SU-DHL-6 (cell line): ENCODE measurements at regions not wholly inside any gene's neighbourhood (a gene's known extent, or its start where the extent isn't known, plus 50 kb on each side); places are given as distances from the start of the nearest gene placed in this dataset.

ENCODE experiments used
- H2AFZ ChIP-seq: fragments of 200-600 bp; sonication (generic); 2 replicates; pipeline ENCODE4 v1.6.1; 2014; ENCODE audit warnings: low read depth, mild to moderate bottlenecking, moderate library complexity, mixed read lengths, antibody characterized with exemption, low read length; ENCODE audit not compliant: severe bottlenecking
- H3F3A ChIP-seq: fragments of 200-600 bp; shearing (Covaris generic); 2 replicates; pipeline ENCODE4 v1.6.0; 2016; ENCODE audit warnings: antibody characterized with exemption, mild to moderate bottlenecking; ENCODE audit not compliant: insufficient read depth
- H3K27ac ChIP-seq: fragments of 200-600 bp; sonication (generic); 2 replicates; pipeline ENCODE4 v1.5.1; 2016; ENCODE audit warnings: low read depth, mild to moderate bottlenecking, low read length, moderate library complexity, mixed read lengths
- H3K27me3 ChIP-seq: fragments of 200-600 bp; sonication (generic), shearing (Covaris generic); 2 replicates; pipeline ENCODE4 v1.6.0; 2014; ENCODE audit warnings: mild to moderate bottlenecking, low read length
- H3K36me3 ChIP-seq: fragments of 200-600 bp; sonication (generic); 2 replicates; pipeline ENCODE4 v1.6.1; 2014; ENCODE audit warnings: mild to moderate bottlenecking, low read length, mixed read lengths
- H3K4me2 ChIP-seq: fragments of 300-600, 200-600 bp; shearing (Covaris generic), sonication (generic); 2 replicates; pipeline ENCODE4 v1.6.0; 2014; ENCODE audit warnings: low read length, low read depth, mild to moderate bottlenecking; ENCODE audit not compliant: poor library complexity, severe bottlenecking
- H3K4me3 ChIP-seq: fragments of 200-600 bp; sonication (generic); 2 replicates; pipeline ENCODE4 v1.5.1; 2014; ENCODE audit warnings: antibody characterized with exemption, low read length, mild to moderate bottlenecking, mixed read lengths; ENCODE audit not compliant: insufficient read depth, poor library complexity, severe bottlenecking
- H3K79me2 ChIP-seq: fragments of 200-600 bp; sonication (generic); 2 replicates; pipeline ENCODE4 v1.6.1; 2014; ENCODE audit warnings: mild to moderate bottlenecking, low read length, moderate library complexity; ENCODE audit not compliant: insufficient read depth
- H3K9ac ChIP-seq: fragments of 200-600 bp; sonication (generic); 2 replicates; pipeline ENCODE4 v1.7.0; 2014; ENCODE audit warnings: mild to moderate bottlenecking, low read length
- H3K9me2 ChIP-seq: fragments of 200-600 bp; sonication (generic); replicated peaks from 2 replicates; pipeline ENCODE4 v1.6.1; 2014; ENCODE audit warnings: low read length; ENCODE audit not compliant: insufficient read depth
- H3K9me3 ChIP-seq: fragments of 200-600 bp; sonication (generic); 2 replicates; pipeline ENCODE4 v1.6.1; 2014; ENCODE audit warnings: low read length, mixed read lengths; ENCODE audit not compliant: insufficient read depth
- H4K20me1 ChIP-seq: fragments of 200-600 bp; sonication (generic); 2 replicates; pipeline ENCODE4 v1.6.1; 2014; ENCODE audit warnings: low read depth, mild to moderate bottlenecking, antibody characterized with exemption, low read length, moderate library complexity, mixed read lengths
- EZH2phosphoT487 ChIP-seq: fragments of 200-600 bp; sonication (generic), shearing (Covaris generic); conservative IDR thresholded peaks from 2 replicates; pipeline ENCODE4 v1.6.1; 2018; ENCODE audit warnings: mild to moderate bottlenecking, antibody characterized with exemption, low read length, moderate library complexity, mixed read lengths
- TF ChIP-seq, protein P1 (sequence below): fragments of 200-600 bp; sonication (generic); IDR thresholded peaks from one replicate; pipeline ENCODE4 v1.5.1; 2017; ENCODE audit warnings: antibody characterized with exemption, mild to moderate bottlenecking, low read length, moderate library complexity; ENCODE audit not compliant: insufficient read depth, poor library complexity, severe bottlenecking

DNA sequence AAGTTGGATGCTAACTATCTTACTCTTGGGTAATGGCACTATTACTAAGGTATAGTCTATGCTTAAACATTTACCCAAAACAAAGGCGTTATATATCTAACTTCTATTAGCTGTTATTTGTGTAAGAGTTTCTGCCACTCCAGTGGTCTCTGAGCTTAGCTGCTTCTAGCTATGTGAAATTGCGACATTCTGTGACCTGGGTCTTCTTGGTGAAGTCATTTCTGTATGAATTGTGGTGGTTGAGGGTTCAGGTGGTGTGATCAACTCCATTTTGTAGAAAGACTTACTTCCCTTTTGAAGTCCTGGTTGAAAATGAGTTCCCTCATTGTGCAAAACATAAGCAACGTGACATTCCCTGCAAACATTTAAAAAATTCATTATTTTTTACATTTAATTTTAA lies 221.6 kb downstream of the PIK3C3 start:
- no peaks in the 10 kb centered on the region for H3K36me3 ChIP-seq
- no peak overlapping the region for H3K9ac ChIP-seq
- no peaks in the 10 kb centered on the region for H4K20me1 ChIP-seq
- H3K27me3 ChIP-seq = no peaks in the 10 kb centered on the region; the same call in 1 of the 2 replicates
- H3F3A ChIP-seq = no peaks in the 10 kb centered on the region
- no peak for TF ChIP-seq EZH2phosphoT487
- TF ChIP-seq, protein P1, sequence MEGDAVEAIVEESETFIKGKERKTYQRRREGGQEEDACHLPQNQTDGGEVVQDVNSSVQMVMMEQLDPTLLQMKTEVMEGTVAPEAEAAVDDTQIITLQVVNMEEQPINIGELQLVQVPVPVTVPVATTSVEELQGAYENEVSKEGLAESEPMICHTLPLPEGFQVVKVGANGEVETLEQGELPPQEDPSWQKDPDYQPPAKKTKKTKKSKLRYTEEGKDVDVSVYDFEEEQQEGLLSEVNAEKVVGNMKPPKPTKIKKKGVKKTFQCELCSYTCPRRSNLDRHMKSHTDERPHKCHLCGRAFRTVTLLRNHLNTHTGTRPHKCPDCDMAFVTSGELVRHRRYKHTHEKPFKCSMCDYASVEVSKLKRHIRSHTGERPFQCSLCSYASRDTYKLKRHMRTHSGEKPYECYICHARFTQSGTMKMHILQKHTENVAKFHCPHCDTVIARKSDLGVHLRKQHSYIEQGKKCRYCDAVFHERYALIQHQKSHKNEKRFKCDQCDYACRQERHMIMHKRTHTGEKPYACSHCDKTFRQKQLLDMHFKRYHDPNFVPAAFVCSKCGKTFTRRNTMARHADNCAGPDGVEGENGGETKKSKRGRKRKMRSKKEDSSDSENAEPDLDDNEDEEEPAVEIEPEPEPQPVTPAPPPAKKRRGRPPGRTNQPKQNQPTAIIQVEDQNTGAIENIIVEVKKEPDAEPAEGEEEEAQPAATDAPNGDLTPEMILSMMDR = no peak
- no peak overlapping the region for H3K27ac ChIP-seq
- no peak overlapping the region for H2AFZ ChIP-seq
- H3K9me3 ChIP-seq = no peaks in the 10 kb centered on the region
- no peak overlapping the region for H3K4me3 ChIP-seq
- no peak overlapping the region for H3K4me2 ChIP-seq
- no peaks in the 10 kb centered on the region for H3K9me2 ChIP-seq
- H3K79me2 ChIP-seq = no peaks in the 10 kb centered on the region

DNA sequence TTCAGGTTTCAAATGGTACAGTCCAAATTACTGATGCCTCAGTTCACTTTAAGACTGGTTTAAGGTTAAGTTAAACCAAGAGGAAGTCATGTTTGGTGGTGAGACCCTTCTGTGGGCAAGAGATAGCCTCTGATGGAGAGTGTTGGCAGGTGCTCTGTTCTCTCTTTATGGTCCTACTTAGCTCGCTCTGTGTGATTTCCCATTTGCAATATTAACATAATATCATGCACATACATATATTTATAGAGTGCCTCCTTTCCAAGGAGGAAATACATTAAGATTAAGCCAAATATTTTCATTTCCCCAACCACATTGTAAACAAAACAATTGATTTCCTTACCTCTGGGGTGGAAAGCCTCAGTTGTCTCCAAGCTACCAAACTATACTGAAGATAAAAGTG lies 222.4 kb downstream of the PIK3C3 start:
- no peak overlapping the region for H3K27ac ChIP-seq
- H3K9ac ChIP-seq = no peak overlapping the region
- H3K36me3 ChIP-seq = no peaks in the 10 kb centered on the region
- H2AFZ ChIP-seq = no peak overlapping the region
- no peak overlapping the region for H3K4me2 ChIP-seq
- no peak overlapping the region for H3K4me3 ChIP-seq
- TF ChIP-seq, protein P1 = no peak
- no peak for TF ChIP-seq EZH2phosphoT487
- H3F3A ChIP-seq = no peaks in the 10 kb centered on the region
- no peaks in the 10 kb centered on the region for H3K79me2 ChIP-seq
- no peaks in the 10 kb centered on the region for H3K27me3 ChIP-seq
- no peaks in the 10 kb centered on the region for H4K20me1 ChIP-seq
- no peaks in the 10 kb centered on the region for H3K9me2 ChIP-seq
- H3K9me3 ChIP-seq = no peaks in the 10 kb centered on the region

DNA sequence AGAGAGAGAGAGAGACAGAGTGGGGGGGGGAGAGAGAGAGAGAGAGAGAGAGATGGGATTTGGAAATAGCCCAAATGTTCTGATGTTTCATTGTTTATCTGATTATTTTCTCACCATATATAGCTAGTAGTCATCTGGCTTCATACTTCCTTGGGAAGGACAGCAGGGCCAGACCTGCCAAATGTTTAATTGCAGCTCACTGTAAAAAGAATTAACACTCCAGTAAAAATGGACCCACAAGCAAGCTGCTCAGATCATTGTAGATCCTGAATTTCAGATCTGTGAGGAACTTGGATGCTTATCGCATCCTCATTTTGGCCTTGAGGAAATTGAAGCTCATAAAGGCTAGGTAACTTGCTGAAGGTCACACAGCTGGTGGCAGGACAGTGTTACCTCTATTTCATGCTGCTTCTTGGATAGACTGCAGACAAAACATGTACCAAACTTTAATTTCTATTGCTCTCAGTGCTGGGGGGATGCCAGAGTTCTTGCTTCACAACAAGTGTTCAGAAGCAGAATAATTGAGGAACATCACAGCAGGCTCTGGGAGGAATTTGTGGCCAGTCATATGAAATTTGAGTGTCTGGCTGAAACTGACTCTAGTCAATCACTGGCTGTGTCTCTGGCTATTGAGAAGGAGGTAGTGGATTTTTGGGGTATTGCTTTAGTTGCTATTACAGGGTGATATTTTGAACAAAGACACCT lies 223.5 kb downstream of the PIK3C3 start:
- Histone ChIP-seq H4K20me1 (no peaks in the 10 kb centered on the region), H2AFZ (no peak overlapping the region), H3K27ac (no peak overlapping the region), H3K9ac (no peak overlapping the region), H3K4me3 (no peak overlapping the region), H3K9me3 (no peaks in the 10 kb centered on the region), H3K36me3 (no peaks in the 10 kb centered on the region), H3K9me2 (no peaks in the 10 kb centered on the region), H3K4me2 (no peak overlapping the region), H3K79me2 (no peaks in the 10 kb centered on the region), H3K27me3 (no peaks in the 10 kb centered on the region), H3F3A (no peaks in the 10 kb centered on the region)
- TF ChIP-seq, protein P1 = no peak
- TF ChIP-seq EZH2phosphoT487 = no peak
